NB4 (cell line): ENCODE measurements at regions not wholly inside any gene's neighbourhood (a gene's known extent, or its start where the extent isn't known, plus 50 kb on each side); places are given as distances from the start of the nearest gene placed in this dataset.

ENCODE experiments used
- DNase-seq: peaks from one replicate; pipeline ENCODE4 v3.0.0; 2010; ENCODE audit warnings: low read depth
- H3K4me3 ChIP-seq: one replicate; pipeline ENCODE4 v1.5.1; 2011; ENCODE audit warnings: mild to moderate bottlenecking, low read depth, low read length, moderate library complexity
- CTCF ChIP-seq: IDR thresholded peaks from one replicate; pipeline ENCODE4 v1.5.1; 2012; ENCODE audit warnings: low read depth, low read length
- MYC ChIP-seq: IDR thresholded peaks from 2 replicates; pipeline ENCODE4 v1.6.1; 2011; ENCODE audit warnings: low read depth, low read length
- POLR2A ChIP-seq: IDR thresholded peaks from 2 replicates; pipeline ENCODE4 v1.6.1; 2011; ENCODE audit warnings: mild to moderate bottlenecking; ENCODE audit not compliant: insufficient read length; ENCODE audit errors: extremely low read depth
- TF ChIP-seq, protein P1 (sequence below): IDR thresholded peaks from 2 replicates; pipeline ENCODE4 v1.6.1; 2011; ENCODE audit warnings: low read depth, low read length

DNA sequence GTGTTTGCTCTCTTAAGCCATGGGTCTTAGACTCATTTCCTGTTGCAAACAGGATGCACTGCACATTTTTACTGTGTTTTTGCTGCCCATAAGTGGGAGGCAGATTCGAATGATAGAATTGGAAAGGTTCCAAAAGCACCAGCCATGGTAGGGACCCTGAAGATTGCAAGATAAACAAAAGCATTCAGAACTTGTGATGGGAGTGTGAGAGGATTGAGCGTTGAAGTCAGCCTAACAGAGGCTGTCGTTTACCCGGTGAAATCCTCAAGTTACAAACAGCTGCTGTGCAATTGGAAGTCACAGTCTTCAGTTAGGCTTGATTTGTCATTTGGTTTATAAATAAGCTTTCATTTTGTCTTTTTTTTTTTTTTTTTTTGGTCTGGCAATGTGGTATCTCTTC lies 192.7 kb upstream of the MKI67 start:
- DNase-seq = no peak
- TF ChIP-seq POLR2A (no peak), MYC (no peak), CTCF (no peak)
- TF ChIP-seq, protein P1, sequence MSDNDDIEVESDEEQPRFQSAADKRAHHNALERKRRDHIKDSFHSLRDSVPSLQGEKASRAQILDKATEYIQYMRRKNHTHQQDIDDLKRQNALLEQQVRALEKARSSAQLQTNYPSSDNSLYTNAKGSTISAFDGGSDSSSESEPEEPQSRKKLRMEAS = no peak
- H3K4me3 ChIP-seq = no peak overlapping the region

GRCh38 chr10:128322106-128322505 lies 195.9 kb upstream of the MKI67 start:
- no peak for DNase-seq
- H3K4me3 ChIP-seq = no peak overlapping the region
- TF ChIP-seq CTCF (no peak), MYC (no peak), POLR2A (no peak)
- TF ChIP-seq, protein P1 = no peak

DNA sequence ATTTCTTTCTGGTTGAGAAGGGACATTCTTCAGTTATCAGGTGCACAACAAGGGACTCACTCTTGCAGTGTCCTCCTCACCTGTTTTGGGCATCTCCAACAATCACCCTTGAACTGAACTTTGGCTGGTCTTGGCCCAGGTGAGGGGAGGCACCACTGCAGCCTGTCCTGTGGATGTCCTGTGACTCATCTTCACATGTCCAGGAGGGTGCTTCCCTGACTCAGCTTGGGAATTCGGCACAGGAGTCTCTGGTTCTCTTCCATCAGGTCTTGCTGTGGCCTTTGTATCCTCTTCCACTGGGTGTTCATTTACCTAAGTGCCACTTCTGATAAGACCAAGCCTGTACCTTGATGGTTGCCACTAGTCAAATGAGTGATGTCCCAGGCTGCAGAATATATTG lies 196.7 kb upstream of the MKI67 start:
- no peak for DNase-seq
- no peak for TF ChIP-seq POLR2A
- TF ChIP-seq, protein P1 = no peak
- H3K4me3 ChIP-seq = no peak overlapping the region

DNA sequence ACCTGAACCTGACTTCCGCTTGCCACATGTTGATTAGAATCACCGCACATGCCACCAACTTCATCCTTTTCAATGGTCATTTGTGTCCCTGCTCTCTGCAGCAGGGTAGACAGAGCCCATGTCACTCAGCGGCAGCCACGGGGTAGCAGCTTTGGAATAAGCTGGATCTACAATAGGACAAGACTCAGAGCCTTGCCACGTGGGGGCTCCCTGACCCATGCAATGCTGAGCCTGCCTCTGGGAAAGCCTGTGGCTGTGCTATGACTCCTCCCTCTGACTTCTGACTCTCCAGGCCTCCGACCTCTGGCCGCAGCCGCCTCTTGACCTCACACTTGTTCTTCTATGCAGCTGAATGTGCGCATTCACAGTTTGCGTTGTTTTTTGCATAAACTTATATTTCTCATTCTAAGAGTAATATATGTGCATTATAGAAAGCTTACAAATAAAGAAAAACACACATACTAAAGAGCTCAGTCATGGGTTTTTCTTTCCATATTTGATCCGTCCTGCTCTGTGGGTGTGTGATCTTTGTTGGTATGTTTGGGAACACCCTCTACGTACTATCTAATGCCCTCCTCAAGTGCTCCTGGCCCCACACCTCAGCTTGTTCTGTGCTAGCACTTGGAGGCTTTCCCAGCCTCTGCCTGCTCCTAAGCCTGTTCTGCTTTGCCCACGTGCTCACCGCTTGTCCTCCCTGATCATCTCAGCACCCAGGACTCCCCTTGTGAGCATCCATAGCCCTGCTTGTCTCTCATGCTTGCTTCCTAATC lies 198.0 kb upstream of the MKI67 start:
- TF ChIP-seq, protein P1 = 0 out of 2 replicates have a peak, but pooled peaks have one; percentile 18
- TF ChIP-seq POLR2A (no peak), MYC (no peak), CTCF (no peak)
- peak; percentile 31 for DNase-seq
- no peak overlapping the region for H3K4me3 ChIP-seq

GRCh38 chr10:128325788-128326187 lies 199.6 kb upstream of the MKI67 start:
- TF ChIP-seq POLR2A (no peak), CTCF (no peak), MYC (no peak)
- TF ChIP-seq, protein P1 = no peak
- H3K4me3 ChIP-seq = no peak overlapping the region
- DNase-seq = no peak

DNA sequence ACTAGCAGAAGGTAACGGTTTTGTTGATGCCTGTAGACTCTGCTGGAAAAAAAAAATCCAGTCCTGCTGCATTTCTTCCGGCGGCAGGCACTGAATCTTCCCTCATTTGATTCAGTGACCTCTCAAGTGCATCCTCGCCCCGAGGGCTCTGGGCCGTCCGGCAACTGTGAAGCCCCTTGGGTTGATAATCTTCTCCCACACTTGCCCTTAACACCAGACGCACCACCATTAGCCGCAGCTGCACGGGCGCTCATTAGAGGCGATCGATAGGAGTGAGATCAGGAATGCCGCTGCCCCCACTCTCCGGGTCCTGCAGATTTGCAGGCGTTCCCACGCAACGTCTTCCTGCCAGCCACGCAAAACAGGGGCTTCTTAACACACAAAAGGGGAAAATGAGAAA lies 200.0 kb upstream of the MKI67 start:
- no peak for TF ChIP-seq POLR2A
- TF ChIP-seq, protein P1 = no peak
- no peak for TF ChIP-seq CTCF
- no peak for TF ChIP-seq MYC
- no peak for DNase-seq
- H3K4me3 ChIP-seq = no peak overlapping the region
